Esophagus muscularis mucosa (tissue), 4 donors: ENCODE measurements at regions not wholly inside any gene's neighbourhood (a gene's known extent, or its start where the extent isn't known, plus 50 kb on each side); places are given as distances from the start of the nearest gene placed in this dataset.

Experiments used
- EP300 ChIP-seq: sonication (generic); formaldehyde crosslinking; IDR thresholded peaks from one replicate; pipeline ENCODE4 v1.6.1; 2017; ENCODE audit warnings: antibody characterized with exemption
- POLR2A ChIP-seq: fragments of 450-650 bp; IDR thresholded peaks from one replicate; pipeline ENCODE4 v1.6.1; 2017; ENCODE audit warnings: antibody characterized with exemption, moderate library complexity, mild to moderate bottlenecking, low read depth
- POLR2AphosphoS5 ChIP-seq, 2 donors: sonication (generic); formaldehyde crosslinking; IDR thresholded peaks; one replicate each; pipeline ENCODE4 v1.6.1; 2017; ENCODE audit warnings: antibody characterized with exemption in 2 of 2
- TF ChIP-seq, protein P1 (sequence below), 3 experiments: fragments of 200-600 bp in 2 of 3; fragments of 450-650 bp in 1 of 3; sonication (generic) in 2 of 3; IDR thresholded peaks; one replicate each; pipeline ENCODE4 v1.5.1; 2017 to 2019; ENCODE audit warnings: antibody characterized with exemption in 3 of 3, mild to moderate bottlenecking in 2 of 3, moderate library complexity in 1 of 3

DNA sequence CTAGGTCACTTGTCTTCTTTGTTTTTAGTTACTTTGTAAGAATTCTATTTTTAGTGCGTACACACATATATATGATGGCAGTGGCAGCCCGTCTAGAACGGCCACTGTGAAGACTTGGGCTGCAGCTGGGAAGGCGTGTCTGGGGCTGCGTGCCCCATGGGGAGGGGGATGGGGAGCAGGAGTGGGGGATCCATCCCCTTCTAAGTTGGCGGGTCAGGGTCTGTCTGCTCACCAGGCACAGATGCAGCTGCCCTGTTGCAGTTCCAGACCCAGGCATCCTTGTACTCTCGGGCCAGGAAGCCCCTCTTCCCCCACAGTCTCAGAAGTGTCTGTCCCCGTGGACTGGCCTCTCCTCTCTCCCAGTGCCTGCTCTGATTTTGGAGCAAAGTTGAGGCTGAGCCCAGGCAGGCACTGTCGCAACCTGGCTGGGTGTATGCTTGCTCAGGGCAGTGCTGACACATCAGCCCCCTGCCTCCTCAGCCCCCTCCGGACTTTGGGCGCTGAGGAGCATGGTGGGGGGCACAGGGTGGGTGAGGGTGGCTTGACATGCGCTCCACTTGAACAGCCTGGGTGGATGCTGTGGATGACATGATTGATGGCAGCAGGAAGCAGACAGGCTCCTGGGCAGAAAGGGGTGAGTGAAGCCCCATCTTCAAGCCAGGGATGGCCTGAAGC lies 271.2 kb upstream of the NAV3 start:
- TF ChIP-seq, protein P1, sequence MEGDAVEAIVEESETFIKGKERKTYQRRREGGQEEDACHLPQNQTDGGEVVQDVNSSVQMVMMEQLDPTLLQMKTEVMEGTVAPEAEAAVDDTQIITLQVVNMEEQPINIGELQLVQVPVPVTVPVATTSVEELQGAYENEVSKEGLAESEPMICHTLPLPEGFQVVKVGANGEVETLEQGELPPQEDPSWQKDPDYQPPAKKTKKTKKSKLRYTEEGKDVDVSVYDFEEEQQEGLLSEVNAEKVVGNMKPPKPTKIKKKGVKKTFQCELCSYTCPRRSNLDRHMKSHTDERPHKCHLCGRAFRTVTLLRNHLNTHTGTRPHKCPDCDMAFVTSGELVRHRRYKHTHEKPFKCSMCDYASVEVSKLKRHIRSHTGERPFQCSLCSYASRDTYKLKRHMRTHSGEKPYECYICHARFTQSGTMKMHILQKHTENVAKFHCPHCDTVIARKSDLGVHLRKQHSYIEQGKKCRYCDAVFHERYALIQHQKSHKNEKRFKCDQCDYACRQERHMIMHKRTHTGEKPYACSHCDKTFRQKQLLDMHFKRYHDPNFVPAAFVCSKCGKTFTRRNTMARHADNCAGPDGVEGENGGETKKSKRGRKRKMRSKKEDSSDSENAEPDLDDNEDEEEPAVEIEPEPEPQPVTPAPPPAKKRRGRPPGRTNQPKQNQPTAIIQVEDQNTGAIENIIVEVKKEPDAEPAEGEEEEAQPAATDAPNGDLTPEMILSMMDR (IDR thresholded peaks at IDR 0.05), result no peak
- TF ChIP-seq POLR2A, result no peak
- no peak for TF ChIP-seq POLR2AphosphoS5 (IDR thresholded peaks at IDR 0.05)
- no peak for TF ChIP-seq EP300
